HL-60 (cell line): ENCODE measurements at regions not wholly inside any gene's neighbourhood (a gene's known extent, or its start where the extent isn't known, plus 50 kb on each side); places are given as distances from the start of the nearest gene placed in this dataset.

Source experiments
- GABPA ChIP-seq: IDR thresholded peaks from 2 replicates; pipeline ENCODE4 v1.6.1; 2012; ENCODE audit warnings: low read depth
- POLR2AphosphoS5 ChIP-seq: IDR thresholded peaks from 2 replicates; pipeline ENCODE4 v1.6.1; 2012; ENCODE audit warnings: low read depth
- TF ChIP-seq, protein P1 (sequence below): IDR thresholded peaks from 2 replicates; pipeline ENCODE4 v1.6.1; 2012; ENCODE audit warnings: low read depth; ENCODE audit not compliant: insufficient replicate concordance
- TF ChIP-seq, protein P2 (sequence below): IDR thresholded peaks from one replicate; pipeline ENCODE4 v1.5.1; 2011; ENCODE audit warnings: low read length, control low read depth, inconsistent platforms; ENCODE audit not compliant: insufficient read depth

DNA sequence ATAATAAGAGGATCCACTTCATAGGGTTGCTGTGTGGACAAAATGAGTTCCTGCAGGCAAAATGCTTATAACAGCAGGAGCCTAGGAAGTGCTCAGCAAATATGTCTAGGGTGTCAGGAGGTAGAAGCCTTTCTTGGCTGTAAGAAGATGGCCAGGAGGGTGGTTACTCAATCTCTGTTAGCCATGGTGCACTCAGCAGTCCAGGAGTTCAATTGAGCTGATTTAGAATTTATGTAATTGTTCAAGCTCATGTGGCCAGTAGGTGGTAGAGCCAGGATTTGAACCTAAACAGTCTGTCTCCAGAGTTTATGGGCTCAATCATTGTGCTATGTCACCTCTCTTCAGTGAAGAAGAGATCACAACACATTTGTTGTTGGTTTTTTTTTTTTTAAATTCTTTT is 381.2 kb downstream of the KIF4B start:
- TF ChIP-seq, protein P1, sequence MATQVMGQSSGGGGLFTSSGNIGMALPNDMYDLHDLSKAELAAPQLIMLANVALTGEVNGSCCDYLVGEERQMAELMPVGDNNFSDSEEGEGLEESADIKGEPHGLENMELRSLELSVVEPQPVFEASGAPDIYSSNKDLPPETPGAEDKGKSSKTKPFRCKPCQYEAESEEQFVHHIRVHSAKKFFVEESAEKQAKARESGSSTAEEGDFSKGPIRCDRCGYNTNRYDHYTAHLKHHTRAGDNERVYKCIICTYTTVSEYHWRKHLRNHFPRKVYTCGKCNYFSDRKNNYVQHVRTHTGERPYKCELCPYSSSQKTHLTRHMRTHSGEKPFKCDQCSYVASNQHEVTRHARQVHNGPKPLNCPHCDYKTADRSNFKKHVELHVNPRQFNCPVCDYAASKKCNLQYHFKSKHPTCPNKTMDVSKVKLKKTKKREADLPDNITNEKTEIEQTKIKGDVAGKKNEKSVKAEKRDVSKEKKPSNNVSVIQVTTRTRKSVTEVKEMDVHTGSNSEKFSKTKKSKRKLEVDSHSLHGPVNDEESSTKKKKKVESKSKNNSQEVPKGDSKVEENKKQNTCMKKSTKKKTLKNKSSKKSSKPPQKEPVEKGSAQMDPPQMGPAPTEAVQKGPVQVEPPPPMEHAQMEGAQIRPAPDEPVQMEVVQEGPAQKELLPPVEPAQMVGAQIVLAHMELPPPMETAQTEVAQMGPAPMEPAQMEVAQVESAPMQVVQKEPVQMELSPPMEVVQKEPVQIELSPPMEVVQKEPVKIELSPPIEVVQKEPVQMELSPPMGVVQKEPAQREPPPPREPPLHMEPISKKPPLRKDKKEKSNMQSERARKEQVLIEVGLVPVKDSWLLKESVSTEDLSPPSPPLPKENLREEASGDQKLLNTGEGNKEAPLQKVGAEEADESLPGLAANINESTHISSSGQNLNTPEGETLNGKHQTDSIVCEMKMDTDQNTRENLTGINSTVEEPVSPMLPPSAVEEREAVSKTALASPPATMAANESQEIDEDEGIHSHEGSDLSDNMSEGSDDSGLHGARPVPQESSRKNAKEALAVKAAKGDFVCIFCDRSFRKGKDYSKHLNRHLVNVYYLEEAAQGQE = no peak
- TF ChIP-seq, protein P2, sequence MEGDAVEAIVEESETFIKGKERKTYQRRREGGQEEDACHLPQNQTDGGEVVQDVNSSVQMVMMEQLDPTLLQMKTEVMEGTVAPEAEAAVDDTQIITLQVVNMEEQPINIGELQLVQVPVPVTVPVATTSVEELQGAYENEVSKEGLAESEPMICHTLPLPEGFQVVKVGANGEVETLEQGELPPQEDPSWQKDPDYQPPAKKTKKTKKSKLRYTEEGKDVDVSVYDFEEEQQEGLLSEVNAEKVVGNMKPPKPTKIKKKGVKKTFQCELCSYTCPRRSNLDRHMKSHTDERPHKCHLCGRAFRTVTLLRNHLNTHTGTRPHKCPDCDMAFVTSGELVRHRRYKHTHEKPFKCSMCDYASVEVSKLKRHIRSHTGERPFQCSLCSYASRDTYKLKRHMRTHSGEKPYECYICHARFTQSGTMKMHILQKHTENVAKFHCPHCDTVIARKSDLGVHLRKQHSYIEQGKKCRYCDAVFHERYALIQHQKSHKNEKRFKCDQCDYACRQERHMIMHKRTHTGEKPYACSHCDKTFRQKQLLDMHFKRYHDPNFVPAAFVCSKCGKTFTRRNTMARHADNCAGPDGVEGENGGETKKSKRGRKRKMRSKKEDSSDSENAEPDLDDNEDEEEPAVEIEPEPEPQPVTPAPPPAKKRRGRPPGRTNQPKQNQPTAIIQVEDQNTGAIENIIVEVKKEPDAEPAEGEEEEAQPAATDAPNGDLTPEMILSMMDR = no peak
- TF ChIP-seq GABPA (no peak), POLR2AphosphoS5 (no peak)
